ENCODE measurements at regions not wholly inside any gene's neighbourhood (a gene's known extent, or its start where the extent isn't known, plus 50 kb on each side); places are given as distances from the start of the nearest gene placed in this dataset.

DNA sequence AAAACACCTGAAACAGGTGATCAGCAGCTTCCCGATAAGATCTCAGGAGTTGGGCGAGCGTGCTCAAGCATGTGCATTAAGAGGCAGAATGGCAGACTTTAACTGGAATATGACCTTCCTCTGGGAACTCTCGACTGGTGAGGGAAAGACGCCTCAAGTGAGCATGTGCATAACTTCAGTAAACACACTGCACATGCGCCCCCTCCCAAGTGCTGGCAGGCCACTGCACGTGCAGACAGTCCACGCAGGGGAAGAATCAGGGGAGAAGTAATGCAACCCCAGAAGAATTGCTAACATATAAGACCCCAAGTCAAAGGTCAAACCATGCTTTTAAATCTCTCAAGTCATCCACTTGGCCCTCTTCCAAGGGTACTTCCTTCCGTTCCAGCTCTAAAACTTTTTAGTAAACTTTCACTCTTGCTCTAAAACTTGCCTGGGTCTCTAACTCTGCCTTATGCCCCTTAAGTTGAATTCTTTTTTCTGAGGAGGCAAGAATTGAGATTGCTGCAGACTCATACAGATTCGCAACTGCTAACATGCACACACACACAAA is 541.0 kb downstream of the TNS3 start:
- DNase-seq = no peak

GRCh38 chr7:47039904-47040303 is 542.0 kb downstream of the TNS3 start:
- DNase-seq = no peak

- DNase-seq = no peak
Measured at GRCh38 chr7:47039089-47039648, 542.7 kb downstream of the TNS3 start.

DNA sequence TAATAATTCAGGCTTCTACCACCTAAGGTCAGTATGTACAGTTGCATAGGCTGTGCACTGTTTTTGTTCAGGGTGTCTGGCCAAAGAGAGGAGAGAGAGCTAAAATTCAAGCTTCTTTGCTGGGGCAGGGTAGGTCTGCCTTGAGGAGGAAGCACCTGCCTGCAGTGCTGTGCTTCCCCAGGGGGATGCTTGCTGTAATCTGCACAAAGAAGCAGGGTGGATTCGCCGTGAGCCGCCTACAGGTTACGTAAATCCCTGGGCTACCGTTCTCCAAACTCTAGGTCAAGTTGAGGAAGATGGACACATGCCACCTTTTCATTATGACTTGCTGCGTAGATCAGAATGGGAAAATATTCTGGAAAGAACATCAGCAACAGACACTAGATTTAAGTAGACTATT is 543.3 kb downstream of the TNS3 start:
- no peak for DNase-seq

- no peak for DNase-seq
Measured at GRCh38 chr7:47037607-47038006, 544.3 kb downstream of the TNS3 start.

- DNase-seq = no peak
Measured at GRCh38 chr7:47036909-47037308, 545.0 kb downstream of the TNS3 start.

DNA sequence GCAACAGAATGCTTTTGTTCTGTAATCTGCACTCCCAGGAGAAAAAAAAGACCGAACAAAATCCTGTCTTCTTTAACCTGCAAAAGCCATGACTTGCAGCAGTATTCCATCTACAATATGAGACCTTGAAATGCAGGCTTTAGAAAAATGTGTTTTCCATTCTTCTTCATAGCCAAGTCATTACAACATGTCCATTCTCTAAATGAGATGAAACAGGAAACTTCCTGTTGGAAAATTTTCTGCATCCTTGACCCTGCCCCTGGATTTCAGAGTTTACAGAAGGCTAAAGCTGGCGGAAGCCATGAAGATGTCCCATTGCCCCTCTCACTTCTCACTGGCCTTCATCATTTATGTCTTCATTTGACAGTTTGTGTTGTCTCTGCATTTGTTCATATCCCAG is 546.4 kb downstream of the TNS3 start:
- DNase-seq = no peak

- DNase-seq = no peak
Measured at GRCh38 chr7:47034180-47034579, 547.7 kb downstream of the TNS3 start.

GRCh38 chr7:47032536-47032908 is 549.4 kb downstream of the TNS3 start:
- no peak for DNase-seq

GRCh38 chr7:47031786-47032535 is 550.0 kb downstream of the TNS3 start:
- no peak for DNase-seq

- DNase-seq = no peak
Measured at GRCh38 chr7:47028284-47028683, 553.6 kb downstream of the TNS3 start.

- DNase-seq = no peak
Measured at GRCh38 chr7:47027695-47028240, 554.1 kb downstream of the TNS3 start.

GRCh38 chr7:47026780-47027361 is 555.0 kb downstream of the TNS3 start:
- DNase-seq = no peak

- no peak for DNase-seq
Measured at GRCh38 chr7:47024991-47025390, 556.9 kb downstream of the TNS3 start.

DNA sequence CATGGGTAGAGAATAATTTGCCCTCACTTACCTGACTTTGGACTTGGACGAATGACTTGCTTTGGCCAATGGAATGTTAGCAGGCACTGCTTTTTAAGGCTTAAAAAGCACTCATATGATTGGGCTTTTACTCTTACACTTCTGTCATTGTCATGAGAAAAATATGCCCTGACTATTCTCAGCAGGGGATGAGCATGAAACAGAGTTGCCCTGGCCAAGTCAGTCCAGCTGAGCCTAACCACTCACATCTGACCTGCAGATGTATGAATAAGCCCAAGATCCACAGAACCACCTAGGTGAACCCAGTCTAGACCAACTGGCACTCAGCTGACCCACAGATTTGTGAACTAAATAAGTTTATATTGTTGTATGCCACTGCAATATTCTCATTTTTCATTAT is 573.5 kb downstream of the TNS3 start:
- no peak for DNase-seq

- no peak for DNase-seq
Measured at GRCh38 chr7:47007471-47007870, 574.4 kb downstream of the TNS3 start.

DNA sequence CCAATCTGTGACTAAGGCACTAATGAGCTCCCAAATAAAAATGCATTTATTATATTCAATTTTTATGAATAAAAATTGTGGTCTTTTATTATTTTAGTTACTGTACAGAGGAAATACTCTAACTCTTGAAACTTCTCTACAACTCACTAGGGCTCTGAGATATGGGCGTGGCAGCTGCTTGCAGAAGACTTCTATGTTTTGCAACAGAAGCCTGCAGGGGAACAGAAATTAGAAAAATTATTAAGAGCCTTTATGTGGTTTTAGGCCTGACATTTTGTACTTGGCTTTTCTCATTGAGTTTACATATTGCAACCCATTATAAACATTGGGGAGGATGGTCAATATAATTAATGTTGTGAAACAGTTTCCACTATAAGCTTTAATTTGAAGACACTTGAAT is 581.4 kb downstream of the TNS3 start:
- no peak for DNase-seq

DNA sequence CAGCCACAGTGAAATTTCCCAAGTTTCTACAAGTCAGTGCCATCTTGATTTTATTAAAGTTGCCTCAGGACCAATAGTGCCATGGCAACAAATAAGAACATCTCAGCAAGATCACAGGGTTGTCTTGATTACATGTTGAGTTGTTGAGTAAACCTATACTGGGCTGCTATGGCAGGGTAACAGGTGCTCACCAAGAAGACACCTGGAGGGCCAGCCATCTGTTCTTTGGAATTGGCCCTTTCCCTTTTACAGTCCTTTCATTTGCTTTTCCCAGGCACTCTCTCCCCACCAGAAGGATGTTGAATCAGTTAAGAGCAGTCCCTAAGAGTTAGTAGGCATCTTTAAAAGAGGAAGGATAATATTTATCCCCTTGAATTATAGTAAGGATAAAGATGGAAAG is 582.0 kb downstream of the TNS3 start:
- no peak for DNase-seq

DNA sequence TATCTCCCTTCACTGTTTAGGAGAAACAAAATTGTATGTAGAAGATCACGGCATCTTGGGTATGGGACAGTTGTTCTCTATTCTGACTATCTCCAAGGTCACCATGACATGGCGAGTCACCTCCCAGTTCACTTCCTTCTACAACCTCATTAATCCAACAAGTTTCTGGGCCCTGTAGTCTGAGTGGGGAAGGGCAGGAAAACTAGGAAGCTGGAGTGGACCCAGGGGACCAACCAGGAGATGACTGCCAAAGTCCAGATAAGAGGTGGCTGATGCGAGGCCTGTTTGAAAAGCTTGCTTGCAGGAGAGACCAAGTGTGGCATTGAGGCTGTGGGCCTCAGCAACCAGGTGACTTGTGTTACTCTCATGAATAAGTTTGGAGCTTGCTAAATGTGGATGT is 584.9 kb downstream of the TNS3 start:
- DNase-seq = no peak

DNA sequence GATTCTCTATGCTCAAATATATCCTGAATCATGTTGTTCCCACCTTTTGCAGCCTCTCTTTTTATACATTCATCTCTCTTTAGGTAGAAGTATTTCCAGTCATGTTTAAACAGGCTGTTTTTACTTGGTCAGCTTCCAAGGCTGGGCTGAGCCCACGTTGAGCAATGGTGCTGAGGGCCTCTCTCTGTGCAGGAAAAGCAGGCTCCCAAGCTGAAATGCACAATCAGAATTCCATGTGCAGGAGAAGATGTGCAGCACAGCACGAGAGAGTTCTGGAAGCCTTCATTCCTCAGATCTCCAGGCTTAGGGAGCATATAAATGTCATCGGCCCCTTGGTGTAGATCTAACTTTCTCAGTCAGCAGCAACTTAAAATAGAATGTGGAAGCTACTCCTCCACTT is 588.5 kb downstream of the TNS3 start:
- no peak for DNase-seq

DNA sequence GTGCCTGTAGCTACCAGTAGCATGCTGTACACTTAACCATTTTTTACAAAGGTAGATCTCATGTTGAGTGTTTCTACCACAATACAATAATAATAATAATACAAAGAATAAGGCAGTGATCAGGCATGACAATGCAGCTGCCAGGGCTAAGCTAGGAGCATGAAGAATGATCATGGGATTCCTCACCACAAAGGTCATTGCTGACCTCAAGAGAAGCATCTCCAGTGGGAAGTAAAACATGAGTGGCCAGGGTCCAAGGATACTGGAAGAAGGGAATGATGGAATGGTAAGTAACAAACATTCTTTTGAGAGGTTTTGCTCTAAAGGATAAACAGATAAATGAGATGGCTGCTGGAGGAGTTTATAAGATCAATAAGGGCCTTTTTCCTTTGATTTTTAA is 591.1 kb downstream of the TNS3 start:
- DNase-seq = no peak

DNA sequence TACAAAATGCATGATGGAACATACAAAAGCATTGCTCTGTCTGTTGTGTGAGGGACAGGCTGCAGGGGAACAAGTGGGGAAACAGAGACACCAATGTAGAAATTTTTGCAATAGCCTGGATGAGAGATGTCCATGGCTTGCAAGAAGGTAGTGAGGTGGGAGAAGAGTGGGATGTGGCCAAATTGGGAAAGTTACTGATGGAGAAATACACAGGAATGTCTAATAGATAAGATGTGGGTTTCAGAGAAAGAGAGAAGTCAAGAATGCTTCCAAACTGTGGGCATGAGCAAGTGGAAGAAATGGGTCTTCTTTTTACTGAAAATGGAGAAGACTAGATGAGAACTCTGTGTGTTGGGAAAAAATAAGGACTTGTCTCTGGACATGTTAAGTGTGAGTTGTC is 592.7 kb downstream of the TNS3 start:
- DNase-seq = no peak

- no peak for DNase-seq
Measured at GRCh38 chr7:46982928-46983327, 599.0 kb downstream of the TNS3 start.

DNA sequence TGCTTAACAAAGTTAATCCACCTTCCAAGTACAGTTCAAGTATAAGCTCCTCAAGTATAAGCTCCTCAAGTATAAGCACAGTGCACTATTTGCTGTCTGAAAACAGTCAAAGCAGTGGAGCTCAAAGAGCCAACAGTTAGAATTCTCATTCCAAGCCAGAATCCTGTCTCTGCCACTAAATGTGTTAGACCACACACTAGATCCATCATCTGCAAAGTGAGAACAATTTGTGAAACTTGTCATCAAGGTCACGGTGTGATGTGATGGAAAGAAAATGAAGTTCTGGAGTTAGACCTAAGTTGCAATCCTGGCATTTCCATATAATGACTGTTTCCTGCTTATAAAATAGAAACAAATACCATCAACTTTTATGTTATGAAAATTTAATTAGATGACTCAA is 602.5 kb downstream of the TNS3 start:
- no peak for DNase-seq
